Motor neuron (in vitro differentiated cells): ENCODE measurements at regions not wholly inside any gene's neighbourhood (a gene's known extent, or its start where the extent isn't known, plus 50 kb on each side); places are given as distances from the start of the nearest gene placed in this dataset.

ENCODE experiments used
- ATAC-seq, 8 experiments: fragments of 200-7000 bp; cut with Tn5 transposase; replicated peaks in 6 of 8; 2 replicates each; pipeline ENCODE4 v1.8.0; 2021; ENCODE audit warnings: mild to moderate bottlenecking in 8 of 8, moderate library complexity in 8 of 8
- H3K27ac ChIP-seq, 2 donors: fragments of 250-450 bp; sonication (Bioruptor Pico); 2 replicates each; pipeline ENCODE4 v1.9.0; 2021; ENCODE audit warnings: antibody characterized with exemption in 2 of 2, mild to moderate bottlenecking in 2 of 2, moderate library complexity in 1 of 2
- H3K4me1 ChIP-seq, 2 donors: fragments of 250-450 bp; sonication (Bioruptor Pico); replicated peaks in 1 of 2; 2 replicates each; pipeline ENCODE4 v1.6.1; 2021; ENCODE audit warnings: antibody characterized with exemption in 2 of 2, mild to moderate bottlenecking in 2 of 2, moderate library complexity in 1 of 2
- H3K4me3 ChIP-seq, 5 donors: fragments of 250-450 bp; sonication (Bioruptor Pico); 2 replicates each; pipeline ENCODE4 v1.9.0; 2021; ENCODE audit warnings: antibody characterized with exemption in 5 of 5, mild to moderate bottlenecking in 5 of 5, moderate library complexity in 4 of 5
- WGBS, 10 experiments: fragments of 450-650 bp; shearing (Covaris generic); methylation state at CpG; one replicate each; pipeline ENCODE4 v1.0.0; 2022; 5-methylcytosine and 5-hydroxymethylcytosine counted together
- in situ Hi-C, 9 experiments: fragments of 400-800 bp; cut with MboI; loops; one replicate each; pipeline ENCODE4 v1.15.0; 2021; ENCODE audit warnings: low sequenced_read_pairs in 9 of 9, low pct_unique_long_range_greater_than_20kb in 2 of 9; ENCODE audit not compliant: unreplicated experiment in 9 of 9

DNA sequence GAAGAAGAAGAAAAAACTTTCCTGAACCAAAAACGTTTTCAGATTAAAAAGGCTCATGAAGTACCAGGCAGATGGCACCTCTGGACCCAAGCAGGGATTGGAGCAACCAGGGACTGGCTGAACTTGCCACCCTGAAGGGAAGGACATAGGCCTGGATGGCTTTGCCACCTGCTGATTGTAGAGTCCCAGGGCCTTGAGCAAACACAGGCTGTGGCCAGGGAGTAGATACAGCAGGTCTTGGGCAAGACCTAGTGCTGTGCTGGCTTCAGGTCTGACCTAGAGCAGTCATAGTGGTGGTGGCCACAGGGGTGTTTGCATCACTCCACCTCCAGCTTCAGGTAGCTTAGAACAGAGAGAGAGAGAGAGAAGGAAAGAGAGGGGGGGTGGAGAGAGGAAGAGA, 176.7 kb upstream of the FOXN2 start:
- in situ Hi-C loops: no loop called here
- no peak overlapping the region for H3K4me3 ChIP-seq
- no peak for ATAC-seq
- WGBS, 10 experiments: 0 to 37% (median 22%) methylated on average over 1 of the region's 1 CpG; no CpG with 5 or more reads in 1 of the 10 experiments
- H3K4me1 ChIP-seq: no peaks in the 10 kb centered on the region
- H3K27ac ChIP-seq: no peak overlapping the region

DNA sequence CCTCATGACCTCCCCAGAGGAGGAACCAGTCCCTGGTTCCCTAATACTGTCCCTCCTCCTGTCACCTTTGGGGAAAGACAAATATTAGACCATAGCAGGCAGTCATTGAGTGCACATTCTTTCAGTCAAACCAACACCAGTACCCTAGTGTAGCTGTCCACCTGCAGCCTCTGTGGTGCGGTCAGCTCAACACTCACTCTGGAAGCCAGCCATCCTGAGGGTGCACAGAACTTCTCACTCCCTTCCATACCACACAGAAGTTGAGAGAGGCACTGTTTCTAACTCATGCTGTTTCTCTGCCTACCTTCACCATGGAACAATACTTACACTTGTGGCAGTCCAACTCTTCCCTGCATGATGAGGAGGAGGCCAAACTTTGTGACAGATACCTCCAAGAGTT, 175.6 kb upstream of the FOXN2 start:
- in situ Hi-C loops: no loop called here
- no CpG with 5 or more reads among the region's 1 CpG for WGBS, 10 experiments
- Histone ChIP-seq H3K4me1 (no peaks in the 10 kb centered on the region), H3K27ac (no peak overlapping the region), H3K4me3 (no peak overlapping the region)
- ATAC-seq: no peak

DNA sequence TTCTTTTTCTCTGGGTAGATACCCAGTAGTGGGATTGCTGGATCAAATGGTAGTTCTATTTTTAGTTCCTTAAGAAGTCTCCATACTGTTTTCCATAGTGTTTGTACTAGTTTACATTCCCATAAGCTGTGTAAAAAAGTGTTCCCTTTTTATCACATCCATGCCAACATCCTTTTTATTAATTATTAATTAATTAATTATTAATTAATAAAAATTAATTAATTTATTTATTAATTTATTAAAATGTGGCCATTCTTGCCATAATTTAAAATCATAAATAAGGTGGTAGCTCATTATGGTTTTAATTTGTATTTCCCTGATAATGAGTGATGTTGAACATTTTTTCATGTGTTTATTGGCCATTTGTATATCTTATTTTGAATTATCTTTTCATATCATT, 173.9 kb upstream of the FOXN2 start:
- Histone ChIP-seq H3K4me3 (no peak overlapping the region), H3K4me1 (no peaks in the 10 kb centered on the region), H3K27ac (no peak overlapping the region)
- in situ Hi-C loops: no loop called here
- no peak for ATAC-seq

DNA sequence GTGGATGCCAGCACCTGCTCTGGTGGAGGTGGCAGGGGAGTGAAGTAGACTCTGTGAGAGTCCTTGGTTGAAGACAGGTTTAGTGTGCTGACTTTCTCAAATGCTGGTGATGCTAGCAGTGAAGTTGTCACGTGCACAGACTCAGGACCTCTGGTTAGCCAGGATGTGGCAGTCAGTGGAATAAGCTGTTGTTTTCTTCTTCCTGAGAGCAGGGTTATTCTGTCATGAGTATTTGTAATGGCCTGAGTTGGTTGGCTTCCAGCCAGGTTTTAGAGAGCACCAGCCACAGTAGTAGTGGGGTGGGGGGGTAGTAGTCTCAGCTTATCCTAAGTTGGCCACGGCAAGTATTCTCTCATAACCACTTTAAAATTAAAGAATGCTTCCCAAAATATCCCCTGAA, 169.7 kb upstream of the FOXN2 start:
- H3K4me1 ChIP-seq: peaks cover 0 to 5% of the 10 kb centered on the region in 2 donors
- WGBS, 10 experiments: 40 to 100% (median 61%) methylated on average over 1 to 2 of the region's 2 CpGs; no CpG with 5 or more reads in 5 of the 10 experiments
- no peak overlapping the region for H3K4me3 ChIP-seq
- in situ Hi-C loops: no loop called here
- no peak overlapping the region for H3K27ac ChIP-seq
- peak in 3 of 8 experiments; percentile 51 to 65 (median 63) for ATAC-seq

DNA sequence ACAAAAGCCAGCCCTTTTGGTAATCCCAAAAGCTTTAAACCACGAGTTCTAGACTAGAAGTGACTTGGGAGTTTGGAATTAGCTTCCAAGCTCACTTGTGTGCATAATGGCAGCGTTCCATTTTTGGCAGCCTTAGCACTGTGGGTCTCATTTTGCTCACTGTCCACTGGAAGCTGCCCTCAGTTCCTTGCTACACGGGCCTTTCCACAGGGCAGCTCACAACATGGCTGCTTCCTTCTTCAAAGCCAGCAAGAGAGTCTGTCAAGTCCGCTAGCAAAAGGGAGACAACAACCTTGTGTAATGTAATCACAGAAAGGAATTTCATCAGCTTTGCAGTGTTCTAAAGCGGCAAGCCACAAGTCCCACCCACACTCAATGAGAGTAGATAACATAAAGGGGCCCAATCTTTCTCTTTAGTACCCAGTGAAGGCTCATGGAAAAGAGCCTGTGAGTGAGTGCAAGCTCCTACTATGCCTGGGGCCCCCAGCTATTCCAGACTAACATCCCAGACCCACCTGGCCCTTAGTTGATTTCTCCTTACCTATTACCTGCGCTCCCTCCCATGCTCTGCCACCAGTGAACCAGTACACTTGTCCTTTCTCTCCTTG, 168.5 kb upstream of the FOXN2 start:
- in situ Hi-C loops: no loop called here
- Histone ChIP-seq H3K4me1 (peaks cover 0 to 5% of the 10 kb centered on the region in 2 donors), H3K27ac (no peak overlapping the region), H3K4me3 (no peak overlapping the region)
- peak in 3 of 8 experiments; percentile 75 to 94 (median 82) for ATAC-seq
- 45 to 100% (median 76%) methylated on average over 1 to 6 of the region's 6 CpGs; no CpG with 5 or more reads in 1 of the 10 experiments for WGBS, 10 experiments

DNA sequence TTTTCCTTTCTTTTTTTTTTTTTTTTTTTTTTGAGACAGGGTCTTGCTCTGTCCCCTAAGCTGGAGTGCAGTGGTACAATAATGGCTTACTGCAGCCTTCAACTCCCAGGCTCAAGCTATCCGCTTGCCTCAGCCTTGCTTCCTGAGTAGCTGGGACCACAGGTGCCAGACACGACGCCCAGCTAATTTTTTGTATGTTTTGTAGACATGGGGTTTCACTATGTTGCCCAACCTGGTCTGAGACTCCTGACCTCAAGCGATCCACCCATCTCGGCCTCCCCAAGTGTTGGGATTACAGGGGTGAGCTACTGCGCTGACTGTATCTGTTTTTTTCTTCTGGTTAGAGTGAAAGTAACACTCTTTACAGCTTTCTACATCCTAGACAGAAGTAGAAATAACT, 167.9 kb upstream of the FOXN2 start:
- H3K4me1 ChIP-seq: peaks cover 0 to 5% of the 10 kb centered on the region in 2 donors
- no peak for ATAC-seq
- H3K4me3 ChIP-seq: no peak overlapping the region
- 58 to 100% (median 98%) methylated on average over 1 to 6 of the region's 6 CpGs for WGBS, 10 experiments
- in situ Hi-C loops: no loop called here
- no peak overlapping the region for H3K27ac ChIP-seq

DNA sequence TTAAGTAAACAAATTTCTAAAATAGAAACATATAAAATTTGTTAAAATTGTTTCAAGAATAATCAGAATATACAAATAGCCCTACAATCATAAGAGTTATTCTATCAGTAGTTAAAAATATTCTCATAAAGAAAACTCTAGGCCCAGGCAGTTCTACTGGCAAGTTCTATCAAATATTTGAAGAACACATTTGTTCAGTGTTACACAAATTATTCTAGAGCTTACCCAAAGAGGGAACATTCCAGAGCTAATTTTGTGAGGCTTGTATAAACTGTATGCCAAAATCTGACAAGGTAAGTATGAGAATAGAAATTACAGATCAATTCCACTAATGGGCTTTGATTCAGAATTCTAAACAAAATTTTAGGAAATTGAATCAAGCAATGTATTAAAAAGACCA, 166.8 kb upstream of the FOXN2 start:
- in situ Hi-C loops: no loop called here
- Histone ChIP-seq H3K27ac (no peak overlapping the region), H3K4me1 (peaks cover 0 to 5% of the 10 kb centered on the region in 2 donors), H3K4me3 (no peak overlapping the region)
- ATAC-seq: no peak

DNA sequence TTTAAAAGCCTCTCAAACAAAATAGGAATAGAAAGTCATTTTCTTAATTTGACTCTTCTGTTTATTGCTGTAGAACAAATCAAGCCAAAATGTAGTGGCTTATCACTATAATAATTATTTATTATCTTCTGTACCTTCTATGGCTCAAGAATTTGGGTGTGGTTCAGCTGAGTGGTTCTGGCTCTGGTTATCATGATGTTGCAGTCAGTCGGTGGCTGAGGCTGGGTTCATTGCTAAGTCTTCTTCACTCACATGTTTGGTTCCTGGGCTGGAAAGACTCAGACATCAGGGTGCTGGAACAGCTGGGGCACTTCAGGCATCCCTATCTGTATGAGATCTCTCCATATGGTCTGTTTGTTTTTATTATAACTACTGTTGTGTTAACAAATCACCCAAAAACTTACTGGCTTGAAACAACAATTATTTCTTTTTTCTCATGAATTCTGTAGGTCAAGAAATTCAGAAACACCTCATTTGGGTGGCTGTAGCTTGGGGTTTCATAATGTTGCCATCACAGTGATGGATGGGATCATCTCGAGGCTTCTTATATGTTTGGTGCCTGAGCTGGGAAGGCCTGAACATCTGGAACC, 165.5 kb upstream of the FOXN2 start:
- WGBS, 10 experiments: 9 to 94% (median 77%) methylated on average over 1 to 2 of the region's 2 CpGs; no CpG with 5 or more reads in 4 of the 10 experiments
- H3K4me1 ChIP-seq: peaks cover 0 to 5% of the 10 kb centered on the region in 2 donors
- peak in 2 of 8 experiments; percentile 25 to 51 for ATAC-seq
- in situ Hi-C loops: no loop called here
- H3K27ac ChIP-seq: no peak overlapping the region
- H3K4me3 ChIP-seq: no peak overlapping the region

DNA sequence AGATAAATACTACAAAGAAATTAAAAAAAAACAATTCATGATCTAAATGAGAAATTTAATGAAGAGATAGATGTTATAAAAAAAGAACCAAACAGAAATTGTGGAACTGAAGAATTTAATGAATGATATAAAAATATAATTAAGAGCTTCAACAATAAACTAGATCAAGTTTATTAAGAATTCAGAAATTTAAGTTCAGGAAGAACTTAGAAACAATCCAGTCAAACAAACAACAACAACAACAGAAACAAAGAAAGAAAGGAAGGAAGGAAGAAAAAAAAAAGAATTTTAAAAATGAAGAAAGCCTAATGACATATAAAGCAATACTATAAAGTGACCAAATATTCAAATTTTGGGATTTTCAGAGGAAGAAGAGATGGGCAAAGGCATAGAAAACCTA, 157.3 kb upstream of the FOXN2 start:
- H3K27ac ChIP-seq: no peak overlapping the region

DNA sequence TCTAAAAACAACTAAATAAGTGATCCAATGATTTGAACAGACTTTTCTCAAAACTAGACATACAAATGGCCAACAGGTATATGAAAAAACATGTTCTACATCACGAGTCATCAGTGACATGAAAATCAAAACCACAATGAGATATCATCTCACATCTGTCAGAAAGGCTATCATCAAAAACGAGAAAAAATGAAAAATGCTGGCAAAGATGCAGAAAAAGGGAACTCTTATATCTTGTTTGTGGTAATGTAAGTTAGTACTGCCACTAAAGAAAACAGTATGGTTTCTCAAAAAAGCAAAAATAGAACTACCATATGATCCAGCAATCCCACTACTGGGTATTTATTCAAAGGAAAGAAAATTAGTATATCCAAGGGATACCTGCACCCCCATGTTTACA, 152.9 kb upstream of the FOXN2 start:
- ATAC-seq: no peak
- in situ Hi-C loops: no loop called here
- WGBS, 10 experiments: 12 to 88% (median 82%) methylated on average over 1 to 2 of the region's 2 CpGs; no CpG with 5 or more reads in 1 of the 10 experiments
- no peak overlapping the region for H3K27ac ChIP-seq
- H3K4me3 ChIP-seq: no peak overlapping the region
- no peaks in the 10 kb centered on the region for H3K4me1 ChIP-seq

More for the DNA sequence above, 157.3 kb upstream of the FOXN2 start:
- H3K4me1 ChIP-seq: no peaks in the 10 kb centered on the region
- in situ Hi-C loops: no loop called here
- no peak for ATAC-seq
- no peak overlapping the region for H3K4me3 ChIP-seq

DNA sequence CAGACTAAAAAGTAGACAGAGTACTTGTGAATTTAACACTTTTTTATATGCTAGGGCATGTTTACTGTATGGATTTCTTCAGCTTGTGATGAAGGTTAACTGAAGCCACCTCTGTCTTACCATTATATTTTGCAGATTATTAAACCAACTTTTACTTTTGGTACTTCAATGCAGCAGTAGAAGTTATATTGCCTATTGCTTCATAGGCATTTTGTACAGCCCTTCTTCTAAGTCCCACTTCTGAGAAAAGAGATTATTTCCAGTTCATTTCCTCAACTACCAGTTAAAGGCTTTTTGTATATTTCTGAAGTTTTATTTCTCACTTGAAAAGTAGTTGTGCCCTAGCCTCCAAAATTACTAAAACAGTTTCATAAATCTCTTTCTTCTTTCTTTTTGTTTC, 151.7 kb upstream of the FOXN2 start:
- in situ Hi-C loops: no loop called here
- Histone ChIP-seq H3K27ac (no peak overlapping the region), H3K4me1 (no peaks in the 10 kb centered on the region), H3K4me3 (no peak overlapping the region)
- no peak for ATAC-seq

DNA sequence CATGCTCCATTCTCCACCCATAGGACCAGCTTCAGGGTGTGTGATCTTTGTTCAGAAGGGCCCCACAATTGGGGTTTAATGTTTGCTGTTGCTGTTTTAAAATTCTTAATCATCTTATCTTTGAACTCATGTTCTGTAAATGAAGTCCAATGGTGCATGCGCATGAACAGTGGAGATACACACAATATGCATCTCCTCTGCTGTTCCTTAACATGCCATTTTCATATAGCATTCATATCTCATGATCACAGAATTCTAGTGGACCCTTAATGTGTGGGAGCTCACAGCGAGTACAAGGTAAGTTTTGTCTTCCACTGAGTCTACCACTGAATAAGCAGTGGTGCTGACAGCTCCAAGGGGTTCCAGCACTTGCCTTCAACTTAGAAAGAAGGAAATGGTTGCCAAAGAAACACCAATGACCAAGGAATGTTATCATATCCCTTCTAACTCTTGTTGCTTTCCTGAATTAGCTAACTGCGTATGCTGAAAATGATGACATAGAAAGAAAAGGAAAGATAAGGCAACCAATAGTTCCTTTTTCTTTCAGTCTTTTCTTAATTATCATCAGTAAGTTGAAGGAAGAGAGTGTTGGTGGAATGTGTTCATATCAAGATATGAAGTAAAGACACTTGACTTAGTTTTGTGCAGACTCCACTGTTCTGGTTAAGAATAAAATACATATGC, 149.3 kb upstream of the FOXN2 start:
- WGBS, 10 experiments: 33 to 100% (median 94%) methylated on average over 1 to 3 of the region's 3 CpGs; no CpG with 5 or more reads in 1 of the 10 experiments
- in situ Hi-C loops: no loop called here
- H3K27ac ChIP-seq: no peak overlapping the region
- H3K4me1 ChIP-seq: no peaks in the 10 kb centered on the region
- no peak overlapping the region for H3K4me3 ChIP-seq
- ATAC-seq: peak in 2 of 8 experiments; percentile 23 to 62

DNA sequence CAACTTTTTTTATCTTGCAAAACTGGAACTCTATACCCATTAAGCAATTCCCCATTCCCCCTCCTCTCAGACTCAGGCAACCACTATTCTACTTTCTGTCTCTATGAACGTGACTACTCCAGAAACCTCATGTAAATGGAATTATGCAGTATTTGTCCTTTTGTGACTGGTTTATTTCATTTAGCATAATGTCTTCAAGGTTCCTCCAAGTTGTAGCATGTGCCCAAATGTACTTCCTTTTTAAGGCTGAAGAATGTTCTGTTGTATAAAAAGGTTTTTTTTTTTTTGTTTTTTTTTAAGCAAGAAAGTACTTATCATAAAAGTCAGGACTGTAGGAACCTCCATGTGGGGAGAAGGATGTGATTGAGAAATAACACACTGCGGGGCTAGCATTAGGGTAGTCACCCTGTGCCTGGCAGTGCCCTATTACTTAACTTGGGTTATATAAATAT, 145.3 kb upstream of the FOXN2 start:
- 10 to 88% (median 55%) methylated on average over 1 to 2 of the region's 2 CpGs; no CpG with 5 or more reads in 1 of the 10 experiments for WGBS, 10 experiments
- no peak overlapping the region for H3K4me3 ChIP-seq
- peak in 2 of 8 experiments; percentile 54 to 70 for ATAC-seq
- in situ Hi-C loops: no loop called here
- no peak overlapping the region for H3K27ac ChIP-seq
- H3K4me1 ChIP-seq: no peaks in the 10 kb centered on the region

DNA sequence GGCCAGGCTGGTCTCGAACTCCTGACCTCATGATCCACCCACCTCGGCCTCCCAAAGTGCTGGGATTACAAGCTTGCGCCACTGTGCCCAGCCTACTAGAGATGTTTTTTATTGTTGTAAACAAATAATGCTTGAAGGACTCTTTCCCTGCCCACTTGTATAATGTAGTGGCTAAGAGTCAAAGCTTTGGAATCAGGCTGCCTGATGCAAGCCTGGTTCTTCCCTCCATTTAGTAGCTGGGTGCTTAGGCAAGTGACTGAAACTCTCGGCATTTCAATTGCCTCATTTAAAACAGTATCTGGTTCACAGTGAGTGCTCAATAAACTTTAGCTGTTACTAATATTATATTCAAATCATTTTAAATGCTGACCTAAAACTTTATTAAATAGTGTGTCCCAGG, 144.2 kb upstream of the FOXN2 start:
- no peaks in the 10 kb centered on the region for H3K4me1 ChIP-seq
- no peak overlapping the region for H3K4me3 ChIP-seq
- H3K27ac ChIP-seq: no peak overlapping the region
- no peak for ATAC-seq
- in situ Hi-C loops: no loop called here
- WGBS, 10 experiments: 67 to 100% (median 96%) methylated on average over 1 to 4 of the region's 4 CpGs; no CpG with 5 or more reads in 2 of the 10 experiments
